ENCODE measurements at regions not wholly inside any gene's neighbourhood (a gene's known extent, or its start where the extent isn't known, plus 50 kb on each side); places are given as distances from the start of the nearest gene placed in this dataset.
"Not testable (repeated sequence)": the region's sequence is repeated elsewhere in the genome, so short reads cannot be mapped to it uniquely, and the experiment has no call there.

- ATAC-seq = no peak
- Mint-ChIP-seq H3K27me3 (peaks cover 9% of the 10 kb centered on the region), H3K27ac (no peak overlapping the region), H3K4me3 (no peak overlapping the region), H3K4me1 (ENCODE audit: low read depth) (no peaks in the 10 kb centered on the region), H3K36me3 (ENCODE audit: low read depth) (no peaks in the 10 kb centered on the region), H3K9me3 (no peaks in the 10 kb centered on the region)
- intact Hi-C loops (cut with micrococcal nuclease) = no loop called here
- no peak for TF ChIP-seq CTCF (IDR thresholded peaks at IDR 0.05)
- no peak for DNase-seq
- ChIA-PET POLR2A (no interaction called here), CTCF (no interaction called here)
Observed at GRCh38 chr6:133787122-133787521, 101.8 kb upstream of the TCF21 start.

- H3K27me3 Mint-ChIP-seq = peaks cover 9% of the 10 kb centered on the region
- no peaks in the 10 kb centered on the region for H3K4me1 Mint-ChIP-seq (ENCODE audit: low read depth)
- no peaks in the 10 kb centered on the region for H3K36me3 Mint-ChIP-seq (ENCODE audit: low read depth)
- no peak overlapping the region for H3K27ac Mint-ChIP-seq
- POLR2A ChIA-PET = no interaction called here
- intact Hi-C loops (cut with micrococcal nuclease) = no loop called here
- CTCF ChIA-PET = no interaction called here
- H3K9me3 Mint-ChIP-seq = no peaks in the 10 kb centered on the region
- no peak overlapping the region for H3K4me3 Mint-ChIP-seq
- DNase-seq (no peak), ATAC-seq (no peak)
- TF ChIP-seq CTCF (IDR thresholded peaks at IDR 0.05) = no peak
Observed at GRCh38 chr6:133787859-133788505, 100.9 kb upstream of the TCF21 start.

- Mint-ChIP-seq H3K27ac (no peak overlapping the region), H3K36me3 (ENCODE audit: low read depth) (no peaks in the 10 kb centered on the region), H3K4me1 (ENCODE audit: low read depth) (no peaks in the 10 kb centered on the region), H3K4me3 (no peak overlapping the region), H3K27me3 (peaks cover 9% of the 10 kb centered on the region), H3K9me3 (no peaks in the 10 kb centered on the region)
- CTCF ChIA-PET = no interaction called here
- ATAC-seq (no peak), DNase-seq (no peak)
- intact Hi-C loops (cut with micrococcal nuclease) = no loop called here
- POLR2A ChIA-PET = no interaction called here
- TF ChIP-seq CTCF (IDR thresholded peaks at IDR 0.05) = no peak
Observed at GRCh38 chr6:133788556-133788955, 100.4 kb upstream of the TCF21 start.

- intact Hi-C loops (cut with micrococcal nuclease); H3K9me3 Mint-ChIP-seq; H3K36me3 Mint-ChIP-seq (ENCODE audit: low read depth); H3K27me3 Mint-ChIP-seq; POLR2A ChIA-PET; H3K4me1 Mint-ChIP-seq (ENCODE audit: low read depth); H3K4me3 Mint-ChIP-seq; ATAC-seq; CTCF ChIA-PET; DNase-seq; H3K27ac Mint-ChIP-seq: not testable (repeated sequence)
Observed at GRCh38 chr6:133789449-133789848, 99.5 kb upstream of the TCF21 start.

- DNase-seq; H3K4me3 Mint-ChIP-seq; H3K36me3 Mint-ChIP-seq (ENCODE audit: low read depth); H3K4me1 Mint-ChIP-seq (ENCODE audit: low read depth); H3K9me3 Mint-ChIP-seq; H3K27me3 Mint-ChIP-seq; CTCF ChIA-PET; H3K27ac Mint-ChIP-seq; intact Hi-C loops (cut with micrococcal nuclease); POLR2A ChIA-PET; ATAC-seq: not testable (repeated sequence)
Observed at GRCh38 chr6:133790756-133791155, 98.2 kb upstream of the TCF21 start.

- ATAC-seq; H3K4me1 Mint-ChIP-seq (ENCODE audit: low read depth); POLR2A ChIA-PET; H3K9me3 Mint-ChIP-seq; H3K27ac Mint-ChIP-seq; H3K36me3 Mint-ChIP-seq (ENCODE audit: low read depth); H3K27me3 Mint-ChIP-seq; intact Hi-C loops (cut with micrococcal nuclease); DNase-seq; H3K4me3 Mint-ChIP-seq: not testable (repeated sequence)
- CTCF ChIA-PET = interaction anchor here (1.1 kb wide), 1 partner anchor 24 kb away, joined by 3 read pairs; no protein-coding TSS in a partner anchor
Observed at GRCh38 chr6:133795051-133795450, 93.9 kb upstream of the TCF21 start.

All from activated CD8-positive, alpha-beta T cell treated with anti-CD3 and anti-CD28 coated beads for 36 hours (primary cell).